K562 (cell line): ENCODE measurements at regions not wholly inside any gene's neighbourhood (a gene's known extent, or its start where the extent isn't known, plus 50 kb on each side); places are given as distances from the start of the nearest gene placed in this dataset.

Source experiments
- ATAC-seq: fragments of 200-7000 bp; cut with Tn5 transposase; 3 replicates; pipeline ENCODE4 v1.9.1; 2020; ENCODE audit warnings: moderate library complexity
- BruUV-seq: library from RNA; stranded (reverse); fragments of 400-500 nt; replicated peaks from 2 replicates; lab custom pipeline; 2021; lab: Mats Ljungman, UMichigan
- CTCF ChIA-PET: fragments of 300-600 bp; formaldehyde crosslinking; extraction: SDS; loops from one replicate; lab custom pipeline; 2021; ENCODE audit warnings: low intra/inter-chr PET ratio; lab: Yijun Ruan, JAX
- POLR2A ChIA-PET: fragments of 300-600, 350-650 bp; sonication (Branson Sonifier 250); formaldehyde crosslinking; extraction: SDS; loops from one replicate; lab custom pipeline; 2021; ENCODE audit warnings: antibody characterized with exemption, inconsistent platforms; lab: Yijun Ruan, JAX
- DNase-seq, 4 experiments: peaks; one replicate each; pipeline versions ENCODE4 v3.0.0 to v3.0.0-alpha.2; 2011 to 2018; ENCODE audit warnings: low spot score in 3 of 4, mixed read lengths in 3 of 4; ENCODE audit errors: extremely low read depth in 1 of 4
- FAIRE-seq: peaks from 2 replicates; lab custom pipeline; 2011; peaks lifted over from hg19 to GRCh38; lab: Jason Lieb, UNC
- H2AFZ ChIP-seq: 2 replicates; pipeline ENCODE4 v1.6.0; 2011; ENCODE audit warnings: low read depth, low read length, control low read depth, inconsistent platforms
- H3K27ac ChIP-seq: fragments of 200-600 bp; 3 replicates; pipeline ENCODE4 v1.8.0; 2011; ENCODE audit warnings: low read depth, mild to moderate bottlenecking, control low read depth, inconsistent platforms, low read length, moderate library complexity, mixed read lengths; ENCODE audit errors: extremely low read depth
- H3K27me3 ChIP-seq, 2 experiments: fragments of 300-600 bp in 1 of 2; 2 replicates in 1 of 2; 3 replicates in 1 of 2; pipeline versions ENCODE4 v1.6.0 to v1.8.0; 2011; ENCODE audit warnings: inconsistent platforms in 2 of 2, low read length in 2 of 2, mild to moderate bottlenecking in 1 of 2, mixed read lengths in 1 of 2, moderate library complexity in 1 of 2; ENCODE audit not compliant: control insufficient read depth in 2 of 2, insufficient read depth in 2 of 2
- H3K36me3 ChIP-seq: fragments of 300-600 bp; 3 replicates; pipeline ENCODE4 v1.8.0; 2011; ENCODE audit warnings: mild to moderate bottlenecking, low read length, inconsistent platforms; ENCODE audit not compliant: control insufficient read depth, insufficient read depth
- H3K4me1 ChIP-seq, 2 experiments: fragments of 200-600 bp in 1 of 2; replicated peaks in 1 of 2; 2 replicates in 1 of 2; 3 replicates in 1 of 2; pipeline versions ENCODE4 v1.5.1 to v1.8.0; 2011; ENCODE audit warnings: inconsistent platforms in 2 of 2, low read length in 2 of 2, mild to moderate bottlenecking in 1 of 2, mixed read lengths in 1 of 2, moderate library complexity in 1 of 2; ENCODE audit not compliant: control insufficient read depth in 2 of 2, insufficient read depth in 2 of 2
- H3K4me2 ChIP-seq: 2 replicates; pipeline ENCODE4 v1.6.1; 2011; ENCODE audit warnings: low read length, control low read depth, inconsistent platforms, mixed read lengths; ENCODE audit not compliant: insufficient read depth
- H3K4me3 ChIP-seq: fragments of 200-600 bp; sonication (generic), shearing (Covaris generic); 2 replicates; pipeline ENCODE4 v1.5.1; 2016; ENCODE audit warnings: control low read depth, inconsistent platforms
- H3K79me2 ChIP-seq: fragments of 200-600 bp; 3 replicates; pipeline ENCODE4 v1.8.0; 2011; ENCODE audit warnings: low read length, inconsistent platforms; ENCODE audit not compliant: control insufficient read depth, insufficient read depth
- H3K9ac ChIP-seq, 2 experiments: 2 replicates each; pipeline versions ENCODE4 v1.6.0 to v1.6.1; 2011; ENCODE audit warnings: low read depth in 2 of 2, low read length in 2 of 2, control low read depth in 1 of 2, inconsistent platforms in 1 of 2, mild to moderate bottlenecking in 1 of 2, mixed read lengths in 1 of 2; ENCODE audit not compliant: insufficient read depth in 1 of 2
- H3K9me1 ChIP-seq: one replicate; pipeline ENCODE4 v1.6.0; 2011; ENCODE audit warnings: inconsistent platforms, mild to moderate bottlenecking, low read length, moderate library complexity; ENCODE audit not compliant: control insufficient read depth, insufficient read depth
- H3K9me3 ChIP-seq: replicated peaks from 2 replicates; pipeline ENCODE4 v1.5.1; 2011; ENCODE audit warnings: low read depth, low read length, inconsistent platforms; ENCODE audit not compliant: control insufficient read depth, insufficient read depth
- H4K20me1 ChIP-seq: replicated peaks from 2 replicates; pipeline ENCODE4 v1.6.1; 2011; ENCODE audit warnings: low read length, inconsistent platforms, mixed read lengths; ENCODE audit not compliant: control insufficient read depth, insufficient read depth
- E2F5 ChIP-seq: sonication (generic); formaldehyde crosslinking; IDR thresholded peaks from 2 replicates; pipeline ENCODE4 v1.8.0; 2022; ENCODE audit warnings: mild to moderate bottlenecking, missing genetic modification reagents
- EP300 ChIP-seq: IDR thresholded peaks from 2 replicates; pipeline ENCODE4 v1.6.1; 2012; ENCODE audit warnings: low read length, improper control_type of control experiment
- EP400 ChIP-seq: fragments of 450-650 bp; IDR thresholded peaks from 2 replicates; pipeline ENCODE4 v1.6.1; 2017; ENCODE audit warnings: antibody characterized with exemption, mild to moderate bottlenecking, moderate library complexity
- GATAD2A ChIP-seq: fragments of 450-650 bp; IDR thresholded peaks from 2 replicates; pipeline ENCODE4 v1.6.1; 2017
- MCM2 ChIP-seq: fragments of 450-650 bp; IDR thresholded peaks from 2 replicates; pipeline ENCODE4 v1.6.1; 2017; ENCODE audit warnings: low read depth, mild to moderate bottlenecking
- MEF2D ChIP-seq: conservative IDR thresholded peaks from 2 replicates; pipeline ENCODE4 v1.6.1; 2016; ENCODE audit warnings: low read depth, missing genetic modification characterization, missing compliant biosample characterization
- PPARD ChIP-seq: fragments of 250-450 bp; sonication (Bioruptor Pico); IDR thresholded peaks from 2 replicates; pipeline ENCODE4 v1.8.0; 2022; ENCODE audit warnings: inconsistent platforms, mild to moderate bottlenecking, moderate library complexity
- SAP30 ChIP-seq: fragments of 200-600 bp; sonication (generic); IDR thresholded peaks from 2 replicates; pipeline ENCODE4 v1.6.1; 2012; ENCODE audit warnings: borderline replicate concordance, low read depth, mild to moderate bottlenecking, moderate library complexity, low read length, control low read depth, inconsistent platforms; ENCODE audit not compliant: insufficient read depth, poor library complexity, severe bottlenecking
- SIRT6 ChIP-seq: IDR thresholded peaks from one replicate; pipeline ENCODE4 v1.6.1; 2012; ENCODE audit warnings: low read depth, mild to moderate bottlenecking, control low read depth, inconsistent platforms, low read length, moderate library complexity
- TCFL5 ChIP-seq: fragments of 250-450 bp; sonication (Bioruptor Pico); conservative IDR thresholded peaks from 2 replicates; pipeline ENCODE4 v1.6.1; 2021; ENCODE audit warnings: mild to moderate bottlenecking, moderate library complexity, matching md5 sums
- ZNF639 ChIP-seq, 2 experiments: fragments of 200-800 bp in 1 of 2; sonication (Bioruptor generic) in 1 of 2; sonication (generic) in 1 of 2; formaldehyde crosslinking in 1 of 2; IDR thresholded peaks in 1 of 2; conservative IDR thresholded peaks in 1 of 2; 2 replicates each; pipeline versions ENCODE4 v1.5.0 to v1.6.1; 2016 to 2020; ENCODE audit warnings: missing compliant biosample characterization in 1 of 2, missing genetic modification characterization in 1 of 2, missing genetic modification reagents in 1 of 2
- WGBS: fragments of 100-300 bp; shearing (Covaris generic); methylation state at CpG from one replicate; pipeline ENCODE4 v1.1.6; 2016; ENCODE audit warnings: low coverage, mixed read lengths; ENCODE audit not compliant: insufficient coverage; ENCODE audit errors: missing lambda C conversion rate; 5-methylcytosine and 5-hydroxymethylcytosine counted together
- in situ Hi-C: fragments of 300-500 bp; cut with MboI; formaldehyde crosslinking; loops from 4 replicates; pipeline ENCODE4 v1.15.0; 2018; ENCODE audit warnings: inconsistent platforms, mixed read lengths
- intact Hi-C: fragments of 100-400 bp; cut with micrococcal nuclease; formaldehyde crosslinking; loops from 2 replicates; pipeline ENCODE4 v1.14.2; 2022
- TF ChIP-seq, protein P1 (sequence below): fragments of 450-650 bp; IDR thresholded peaks from one replicate; pipeline ENCODE4 v1.6.1; 2018; ENCODE audit warnings: mild to moderate bottlenecking, moderate library complexity; ENCODE audit not compliant: partially characterized antibody
- TF ChIP-seq, protein P2 (sequence below): sonication (generic); formaldehyde crosslinking; IDR thresholded peaks from 2 replicates; pipeline ENCODE4 v1.8.0; 2023; ENCODE audit warnings: mild to moderate bottlenecking, missing genetic modification reagents
- TF ChIP-seq, protein P3 (sequence below): sonication (generic); formaldehyde crosslinking; IDR thresholded peaks from 2 replicates; pipeline ENCODE4 v1.9.0; 2022; ENCODE audit warnings: mild to moderate bottlenecking, missing genetic modification reagents
- TF ChIP-seq, protein P4 (sequence below): fragments of 450-650 bp; formaldehyde crosslinking; IDR thresholded peaks from 2 replicates; pipeline ENCODE4 v1.4.0; 2020; ENCODE audit warnings: mild to moderate bottlenecking, moderate library complexity

GRCh38 chr12:42958291-42958674 is 368.7 kb upstream of the PRICKLE1 start:
- in situ Hi-C loops (no loop called here), intact Hi-C loops (no loop called here)
- Histone ChIP-seq H3K4me1 (no peaks in the 10 kb centered on the region), H3K4me2 (no peak overlapping the region), H2AFZ (no peak overlapping the region), H3K9me1 (no peaks in the 10 kb centered on the region), H3K27me3 (no peaks in the 10 kb centered on the region), H3K27ac (no peak overlapping the region), H3K36me3 (no peaks in the 10 kb centered on the region), H3K4me3 (no peak overlapping the region), H3K9ac (no peak overlapping the region), H3K9me3 (no peaks in the 10 kb centered on the region; the same call in 1 of the 2 replicates), H3K79me2 (no peaks in the 10 kb centered on the region), H4K20me1 (no peaks in the 10 kb centered on the region)
- ChIA-PET CTCF (no interaction called here), POLR2A (interaction anchor here (0.5 kb wide), 1 partner anchor 66 kb away, joined by 3 read pairs; no protein-coding TSS in a partner anchor)
- no TSS peak for BruUV-seq
- WGBS, result 30% methylated on average over 1 of the region's 1 CpG
- no peak for DNase-seq
- no peak for FAIRE-seq
- no peak for ATAC-seq
- TF ChIP-seq PPARD (CRISPR knock-in tag) (no peak), GATAD2A (no peak), EP300 (no peak), ZNF639 (CRISPR knock-in tag; conservative IDR thresholded peaks at IDR 0.05 in 1 of 2, IDR thresholded peaks at IDR 0.05 in 1 of 2) (no peak), EP400 (no peak), E2F5 (no peak), MEF2D (tag) (no peak), SAP30 (no peak), SIRT6 (no peak), TCFL5 (CRISPR knock-in tag) (no peak), MCM2 (no peak)
- TF ChIP-seq, protein P1, sequence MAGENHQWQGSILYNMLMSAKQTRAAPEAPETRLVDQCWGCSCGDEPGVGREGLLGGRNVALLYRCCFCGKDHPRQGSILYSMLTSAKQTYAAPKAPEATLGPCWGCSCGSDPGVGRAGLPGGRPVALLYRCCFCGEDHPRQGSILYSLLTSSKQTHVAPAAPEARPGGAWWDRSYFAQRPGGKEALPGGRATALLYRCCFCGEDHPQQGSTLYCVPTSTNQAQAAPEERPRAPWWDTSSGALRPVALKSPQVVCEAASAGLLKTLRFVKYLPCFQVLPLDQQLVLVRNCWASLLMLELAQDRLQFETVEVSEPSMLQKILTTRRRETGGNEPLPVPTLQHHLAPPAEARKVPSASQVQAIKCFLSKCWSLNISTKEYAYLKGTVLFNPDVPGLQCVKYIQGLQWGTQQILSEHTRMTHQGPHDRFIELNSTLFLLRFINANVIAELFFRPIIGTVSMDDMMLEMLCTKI, result no peak
- TF ChIP-seq, protein P2, sequence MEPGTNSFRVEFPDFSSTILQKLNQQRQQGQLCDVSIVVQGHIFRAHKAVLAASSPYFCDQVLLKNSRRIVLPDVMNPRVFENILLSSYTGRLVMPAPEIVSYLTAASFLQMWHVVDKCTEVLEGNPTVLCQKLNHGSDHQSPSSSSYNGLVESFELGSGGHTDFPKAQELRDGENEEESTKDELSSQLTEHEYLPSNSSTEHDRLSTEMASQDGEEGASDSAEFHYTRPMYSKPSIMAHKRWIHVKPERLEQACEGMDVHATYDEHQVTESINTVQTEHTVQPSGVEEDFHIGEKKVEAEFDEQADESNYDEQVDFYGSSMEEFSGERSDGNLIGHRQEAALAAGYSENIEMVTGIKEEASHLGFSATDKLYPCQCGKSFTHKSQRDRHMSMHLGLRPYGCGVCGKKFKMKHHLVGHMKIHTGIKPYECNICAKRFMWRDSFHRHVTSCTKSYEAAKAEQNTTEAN (CRISPR knock-in tag), result no peak
- TF ChIP-seq, protein P3, sequence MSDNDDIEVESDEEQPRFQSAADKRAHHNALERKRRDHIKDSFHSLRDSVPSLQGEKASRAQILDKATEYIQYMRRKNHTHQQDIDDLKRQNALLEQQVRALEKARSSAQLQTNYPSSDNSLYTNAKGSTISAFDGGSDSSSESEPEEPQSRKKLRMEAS (CRISPR knock-in tag), result no peak
- TF ChIP-seq, protein P4, sequence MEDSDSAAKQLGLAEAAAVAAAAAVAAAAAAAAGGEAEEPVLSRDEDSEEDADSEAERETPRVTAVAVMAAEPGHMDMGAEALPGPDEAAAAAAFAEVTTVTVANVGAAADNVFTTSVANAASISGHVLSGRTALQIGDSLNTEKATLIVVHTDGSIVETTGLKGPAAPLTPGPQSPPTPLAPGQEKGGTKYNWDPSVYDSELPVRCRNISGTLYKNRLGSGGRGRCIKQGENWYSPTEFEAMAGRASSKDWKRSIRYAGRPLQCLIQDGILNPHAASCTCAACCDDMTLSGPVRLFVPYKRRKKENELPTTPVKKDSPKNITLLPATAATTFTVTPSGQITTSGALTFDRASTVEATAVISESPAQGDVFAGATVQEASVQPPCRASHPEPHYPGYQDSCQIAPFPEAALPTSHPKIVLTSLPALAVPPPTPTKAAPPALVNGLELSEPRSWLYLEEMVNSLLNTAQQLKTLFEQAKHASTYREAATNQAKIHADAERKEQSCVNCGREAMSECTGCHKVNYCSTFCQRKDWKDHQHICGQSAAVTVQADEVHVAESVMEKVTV (CRISPR knock-in tag), result no peak
